DOHH2 (cell line): ENCODE measurements at regions not wholly inside any gene's neighbourhood (a gene's known extent, or its start where the extent isn't known, plus 50 kb on each side); places are given as distances from the start of the nearest gene placed in this dataset.

Experiments used
- CTCF ChIP-seq: fragments of 200-600 bp; sonication (generic); IDR thresholded peaks from one replicate; pipeline ENCODE4 v1.5.1; 2014; ENCODE audit warnings: antibody characterized with exemption, mild to moderate bottlenecking, low read depth, low read length; ENCODE audit not compliant: poor library complexity, severe bottlenecking
- EZH2phosphoT487 ChIP-seq: fragments of 200-600 bp; sonication (generic); IDR thresholded peaks from 2 replicates; pipeline ENCODE4 v1.6.1; 2017; ENCODE audit warnings: borderline replicate concordance, mild to moderate bottlenecking, antibody characterized with exemption, low read length, moderate library complexity, mixed read lengths

- TF ChIP-seq CTCF (no peak), EZH2phosphoT487 (no peak)
Measured at GRCh38 chr2:228738671-228739380, 532.3 kb downstream of the PID1 start.
